ENCODE measurements at regions not wholly inside any gene's neighbourhood (a gene's known extent, or its start where the extent isn't known, plus 50 kb on each side); places are given as distances from the start of the nearest gene placed in this dataset.

- ATAC-seq (no peak), FAIRE-seq (no peak), DNase-seq (ENCODE audit: low spot score) (no peak)
- H3K4me3 ChIP-seq (replicated peaks in 1 of 3; ENCODE audit: insufficient read depth in 1 of 3, low read depth in 2 of 3, low read length in 3 of 3): no peak overlapping the region
- BruUV-seq (replicated peaks): no TSS peak
- H4K20me1 ChIP-seq (ENCODE audit: insufficient read depth, low read length): no peaks in the 10 kb centered on the region
- H3K4me2 ChIP-seq (ENCODE audit: low read depth, low read length): no peak overlapping the region
- no peak for TF ChIP-seq ZNF224 (CRISPR knock-in tag; IDR thresholded peaks at IDR 0.05)
- TF ChIP-seq CREB1 (IDR thresholded peaks at IDR 0.05): 0 out of 2 replicates have a peak, but pooled peaks have one; percentile 4
- no peak for TF ChIP-seq CREB1 (CRISPR knock-in tag; IDR thresholded peaks at IDR 0.05)
- H3K36me3 ChIP-seq (replicated peaks in 1 of 2; ENCODE audit: control insufficient read depth in 1 of 2, insufficient read depth in 2 of 2, low read length in 2 of 2): no peaks in the 10 kb centered on the region
- H3K4me1 ChIP-seq (ENCODE audit: insufficient read depth, low read length): no peaks in the 10 kb centered on the region
- ChIA-PET POLR2A (no interaction called here), CTCF (ENCODE audit: low intra/inter-chr PET ratio, low total read pairs) (no interaction called here)
- H2AFZ ChIP-seq (ENCODE audit: low read length): no peak overlapping the region
- H3K27me3 ChIP-seq (ENCODE audit: control insufficient read depth in 1 of 2, insufficient read depth in 2 of 2, low read length in 2 of 2): peaks cover 0 to 3% of the 10 kb centered on the region in 2 experiments; a peak in 1 of 5 replicates
- H3K79me2 ChIP-seq (ENCODE audit: insufficient read depth, low read length): no peaks in the 10 kb centered on the region
- in situ Hi-C loops (cut with HindIII; ENCODE audit: extremely low pct_ligation_motif_present, low pct_unique_long_range_greater_than_20kb) (no loop called here), intact Hi-C loops (cut with micrococcal nuclease; ENCODE audit: unreplicated experiment) (no loop called here)
- H3K9ac ChIP-seq (ENCODE audit: insufficient read depth, low read depth, low read length): no peak overlapping the region
- no peak overlapping the region for H3K27ac ChIP-seq (ENCODE audit: extremely low read length, insufficient read depth, low read length)
- H3K9me3 ChIP-seq (ENCODE audit: low read length): no peaks in the 10 kb centered on the region
- 17% methylated on average over 2 of the region's 2 CpGs for WGBS (ENCODE audit: low lambda C conversion rate)
Observed at GRCh38 chr21:35358008-35358407, 308.9 kb upstream of the RUNX1 start.

- H3K9me3 ChIP-seq (ENCODE audit: low read length): no peaks in the 10 kb centered on the region
- no peak overlapping the region for H2AFZ ChIP-seq (ENCODE audit: low read length)
- H3K9ac ChIP-seq (ENCODE audit: insufficient read depth, low read depth, low read length): no peak overlapping the region
- H3K36me3 ChIP-seq (replicated peaks in 1 of 2; ENCODE audit: control insufficient read depth in 1 of 2, insufficient read depth in 2 of 2, low read length in 2 of 2): no peaks in the 10 kb centered on the region
- POLR2A ChIA-PET: no interaction called here
- intact Hi-C loops (cut with micrococcal nuclease; ENCODE audit: unreplicated experiment) (no loop called here), in situ Hi-C loops (cut with HindIII; ENCODE audit: extremely low pct_ligation_motif_present, low pct_unique_long_range_greater_than_20kb) (no loop called here)
- CTCF ChIA-PET (ENCODE audit: low intra/inter-chr PET ratio, low total read pairs): no interaction called here
- FAIRE-seq (no peak), DNase-seq (ENCODE audit: low spot score) (no peak), ATAC-seq (no peak)
- WGBS (ENCODE audit: low lambda C conversion rate): 30% methylated on average over 3 of the region's 3 CpGs
- no peaks in the 10 kb centered on the region for H3K4me1 ChIP-seq (ENCODE audit: insufficient read depth, low read length)
- no peak overlapping the region for H3K4me3 ChIP-seq (replicated peaks in 1 of 3; ENCODE audit: insufficient read depth in 1 of 3, low read depth in 2 of 3, low read length in 3 of 3)
- BruUV-seq (replicated peaks): no TSS peak
- H4K20me1 ChIP-seq (ENCODE audit: insufficient read depth, low read length): no peaks in the 10 kb centered on the region
- no peak overlapping the region for H3K4me2 ChIP-seq (ENCODE audit: low read depth, low read length)
- H3K79me2 ChIP-seq (ENCODE audit: insufficient read depth, low read length): no peaks in the 10 kb centered on the region
- no peak overlapping the region for H3K27ac ChIP-seq (ENCODE audit: extremely low read length, insufficient read depth, low read length)
- H3K27me3 ChIP-seq (ENCODE audit: control insufficient read depth in 1 of 2, insufficient read depth in 2 of 2, low read length in 2 of 2): no peaks in the 10 kb centered on the region
- no peak for TF ChIP-seq HOMEZ (CRISPR knock-in tag; IDR thresholded peaks at IDR 0.05; ENCODE audit: low read depth)
- TF ChIP-seq ZNF234 (CRISPR knock-in tag; conservative IDR thresholded peaks at IDR 0.05): no peak
- no peak for TF ChIP-seq ZNF441 (CRISPR knock-in tag; IDR thresholded peaks at IDR 0.05; ENCODE audit: borderline replicate concordance)
- no peak for TF ChIP-seq ZNF619 (CRISPR knock-in tag; IDR thresholded peaks at IDR 0.05)
- no peak for TF ChIP-seq ZNF326 (CRISPR knock-in tag; IDR thresholded peaks at IDR 0.05; ENCODE audit: borderline replicate concordance)
- no peak for TF ChIP-seq REXO4 (CRISPR knock-in tag; IDR thresholded peaks at IDR 0.05; ENCODE audit: borderline replicate concordance)
- TF ChIP-seq PBX2 (CRISPR knock-in tag; IDR thresholded peaks at IDR 0.05): no peak
- TF ChIP-seq ZBTB7A (CRISPR knock-in tag; IDR thresholded peaks at IDR 0.05): no peak
- TF ChIP-seq ZFP62 (CRISPR knock-in tag; IDR thresholded peaks at IDR 0.05): no peak
- no peak for TF ChIP-seq FOSL2 (CRISPR knock-in tag; IDR thresholded peaks at IDR 0.05)
Observed at GRCh38 chr21:35357041-35357780, 308.1 kb upstream of the RUNX1 start.

Measured in HepG2 (cell line).